Large intestine (tissue), 3 donors: ENCODE measurements at regions not wholly inside any gene's neighbourhood (a gene's known extent, or its start where the extent isn't known, plus 50 kb on each side); places are given as distances from the start of the nearest gene placed in this dataset.

Experiments used
- DNase-seq, 2 donors: peaks; one replicate each; pipeline versions ENCODE4 v3.0.0 to v3.0.0-alpha.2; 2013
- H3K27ac ChIP-seq: one replicate; pipeline ENCODE4 v1.5.1; 2013; ENCODE audit warnings: low read length
- H3K27me3 ChIP-seq: 2 replicates; pipeline ENCODE4 v1.6.1; 2013; ENCODE audit warnings: low read length; ENCODE audit not compliant: control insufficient read depth, insufficient read depth
- H3K36me3 ChIP-seq: 2 replicates; pipeline ENCODE4 v1.6.1; 2013; ENCODE audit warnings: low read length; ENCODE audit not compliant: control insufficient read depth, insufficient read depth
- H3K4me1 ChIP-seq: one replicate; pipeline ENCODE4 v1.6.1; 2013; ENCODE audit warnings: low read length; ENCODE audit not compliant: control insufficient read depth, insufficient read depth
- H3K4me3 ChIP-seq: one replicate; pipeline ENCODE4 v1.5.1; 2013; ENCODE audit warnings: low read length
- H3K9me3 ChIP-seq: one replicate; pipeline ENCODE4 v1.6.1; 2013; ENCODE audit warnings: mild to moderate bottlenecking, low read depth, low read length, moderate library complexity; ENCODE audit not compliant: control insufficient read depth
- WGBS: methylation state at CpG from one replicate; pipeline ENCODE4 v1.1.5; 2013; ENCODE audit warnings: low lambda C conversion rate; ENCODE audit not compliant: insufficient coverage; 5-methylcytosine and 5-hydroxymethylcytosine counted together

DNA sequence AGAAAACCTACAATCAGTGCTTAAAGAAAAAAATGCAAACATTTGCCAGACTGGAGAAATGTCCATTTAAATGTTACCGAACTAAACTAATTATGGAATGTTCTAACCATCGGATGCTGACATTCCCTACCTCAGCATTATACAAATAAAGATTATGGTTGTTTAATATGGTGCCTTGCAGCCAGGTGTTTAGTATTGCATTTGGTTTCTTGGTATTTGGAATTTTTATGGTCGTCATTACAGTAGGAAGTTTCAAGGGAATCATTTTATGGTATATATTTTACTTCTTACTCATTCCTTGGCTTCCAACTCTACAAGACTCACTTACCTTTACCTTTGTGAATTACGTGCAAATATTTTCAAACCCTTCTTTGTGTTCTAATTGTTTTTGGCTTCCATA is 103.1 kb upstream of the PNPLA4 start:
- no peak for DNase-seq
- no CpG with 5 or more reads among the region's 4 CpGs for WGBS
- peaks cover under 1% of the 10 kb centered on the region for H3K4me1 ChIP-seq
- H3K27me3 ChIP-seq: no peaks in the 10 kb centered on the region
- H3K9me3 ChIP-seq: no peaks in the 10 kb centered on the region
- H3K36me3 ChIP-seq: no peaks in the 10 kb centered on the region
- no peak overlapping the region for H3K27ac ChIP-seq
- H3K4me3 ChIP-seq: no peak overlapping the region

- Histone ChIP-seq H3K27ac (no peak overlapping the region), H3K27me3 (no peaks in the 10 kb centered on the region), H3K4me3 (no peak overlapping the region), H3K4me1 (peaks cover 5% of the 10 kb centered on the region), H3K36me3 (no peaks in the 10 kb centered on the region), H3K9me3 (no peaks in the 10 kb centered on the region)
- WGBS: 83% methylated on average over 1 of the region's 1 CpG
- DNase-seq: no peak
These were observed 100.6 kb upstream of the PNPLA4 start for GRCh38 chrX:8027827-8028226.

DNA sequence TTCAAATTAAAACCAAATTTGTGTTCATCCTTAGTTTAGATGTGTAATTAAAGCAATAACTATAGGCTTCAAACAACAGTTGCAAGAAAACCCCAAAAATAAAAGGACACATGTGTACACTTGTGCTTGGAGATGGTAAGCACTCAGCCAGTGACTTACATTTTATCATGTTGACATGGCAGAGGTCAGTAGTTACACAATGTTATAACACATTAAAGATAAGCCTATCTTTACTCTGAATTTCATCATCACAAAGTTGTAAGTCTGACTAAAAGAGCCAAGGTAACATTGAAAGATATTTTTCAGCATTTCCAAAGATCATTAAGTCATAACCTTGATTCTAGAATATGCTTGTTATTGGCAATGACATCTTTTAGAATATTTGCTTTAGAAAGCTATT is 98.5 kb upstream of the PNPLA4 start:
- Histone ChIP-seq H3K4me3 (no peak overlapping the region), H3K4me1 (peaks cover 5% of the 10 kb centered on the region), H3K27me3 (no peaks in the 10 kb centered on the region), H3K9me3 (no peaks in the 10 kb centered on the region), H3K27ac (no peak overlapping the region), H3K36me3 (no peaks in the 10 kb centered on the region)
- DNase-seq: peak; percentile 18 to 54

- DNase-seq: no peak
- H3K4me1 ChIP-seq: no peaks in the 10 kb centered on the region
- H3K27me3 ChIP-seq: no peaks in the 10 kb centered on the region
- no CpG with 5 or more reads among the region's 5 CpGs for WGBS
- no peaks in the 10 kb centered on the region for H3K36me3 ChIP-seq
- no peaks in the 10 kb centered on the region for H3K9me3 ChIP-seq
- no peak overlapping the region for H3K27ac ChIP-seq
- H3K4me3 ChIP-seq: no peak overlapping the region
These were observed 91.7 kb upstream of the PNPLA4 start for GRCh38 chrX:8018934-8019333.

GRCh38 chrX:8010105-8010504 is 82.9 kb upstream of the PNPLA4 start:
- H3K27ac ChIP-seq: no peak overlapping the region
- no peaks in the 10 kb centered on the region for H3K36me3 ChIP-seq
- H3K4me1 ChIP-seq: no peaks in the 10 kb centered on the region
- H3K27me3 ChIP-seq: no peaks in the 10 kb centered on the region
- no peaks in the 10 kb centered on the region for H3K9me3 ChIP-seq
- WGBS: no CpG with 5 or more reads among the region's 4 CpGs
- H3K4me3 ChIP-seq: no peak overlapping the region
- no peak for DNase-seq

GRCh38 chrX:8005678-8006347 is 78.6 kb upstream of the PNPLA4 start:
- DNase-seq: no peak
- no peak overlapping the region for H3K4me3 ChIP-seq
- no peaks in the 10 kb centered on the region for H3K36me3 ChIP-seq
- H3K9me3 ChIP-seq: peaks cover 5% of the 10 kb centered on the region
- 100% methylated on average over 1 of the region's 2 CpGs for WGBS
- no peak overlapping the region for H3K27ac ChIP-seq
- no peaks in the 10 kb centered on the region for H3K4me1 ChIP-seq
- no peaks in the 10 kb centered on the region for H3K27me3 ChIP-seq

- WGBS: no CpG with 5 or more reads among the region's 29 CpGs
- no peaks in the 10 kb centered on the region for H3K36me3 ChIP-seq
- no peaks in the 10 kb centered on the region for H3K27me3 ChIP-seq
- H3K27ac ChIP-seq: no peak overlapping the region
- no peak for DNase-seq
- peaks cover 5% of the 10 kb centered on the region for H3K9me3 ChIP-seq
- H3K4me3 ChIP-seq: no peak overlapping the region
- H3K4me1 ChIP-seq: no peaks in the 10 kb centered on the region
These were observed 76.1 kb upstream of the PNPLA4 start for GRCh38 chrX:8003147-8003883.

GRCh38 chrX:7996851-7997250 is 69.6 kb upstream of the PNPLA4 start:
- Histone ChIP-seq H3K27ac (no peak overlapping the region), H3K4me1 (no peaks in the 10 kb centered on the region), H3K36me3 (no peaks in the 10 kb centered on the region), H3K27me3 (no peaks in the 10 kb centered on the region), H3K9me3 (no peaks in the 10 kb centered on the region), H3K4me3 (no peak overlapping the region)
- no peak for DNase-seq

DNA sequence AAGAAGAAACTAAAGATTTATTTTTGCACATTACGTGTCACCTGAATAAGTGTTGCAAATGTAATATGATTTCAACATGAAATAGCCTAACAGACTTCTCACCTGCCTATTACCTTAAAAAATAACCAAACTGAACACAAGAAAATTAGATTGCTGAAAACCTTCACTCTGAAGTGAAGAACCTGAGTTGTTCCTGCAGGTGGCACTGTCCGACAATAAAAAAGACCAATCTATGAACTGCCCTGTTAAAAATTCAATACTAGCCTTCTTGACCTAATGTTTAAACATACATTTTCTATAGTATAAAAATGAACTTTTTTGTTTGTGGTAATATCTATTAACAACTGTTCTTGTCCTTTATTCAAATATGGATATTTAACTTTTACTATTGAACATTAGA is 69.2 kb upstream of the PNPLA4 start:
- H3K36me3 ChIP-seq: no peaks in the 10 kb centered on the region
- peak; percentile 3 to 9 for DNase-seq
- H3K4me3 ChIP-seq: no peak overlapping the region
- H3K27ac ChIP-seq: no peak overlapping the region
- no peaks in the 10 kb centered on the region for H3K9me3 ChIP-seq
- H3K4me1 ChIP-seq: no peaks in the 10 kb centered on the region
- WGBS: 0% methylated on average over 1 of the region's 2 CpGs
- H3K27me3 ChIP-seq: no peaks in the 10 kb centered on the region

DNA sequence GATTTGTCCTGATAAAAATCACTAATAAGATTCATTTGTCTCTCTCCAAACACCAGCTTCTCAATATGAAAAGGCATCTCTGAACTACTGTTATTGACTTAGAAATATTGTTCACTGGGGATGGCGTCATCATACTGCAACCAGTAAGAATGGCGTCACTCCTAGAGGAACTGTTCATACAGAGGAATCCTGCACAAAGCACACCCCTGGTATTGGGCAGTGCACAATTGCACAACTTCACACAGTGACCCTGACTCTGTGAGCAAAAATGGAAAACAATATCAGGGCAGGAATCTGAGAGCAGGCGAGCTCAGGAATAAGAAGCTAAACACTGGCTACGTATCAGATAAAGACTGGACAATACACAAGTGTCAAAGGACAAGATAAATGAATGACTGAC is 66.7 kb upstream of the PNPLA4 start:
- no peaks in the 10 kb centered on the region for H3K9me3 ChIP-seq
- H3K27ac ChIP-seq: no peak overlapping the region
- no peak for DNase-seq
- H3K4me1 ChIP-seq: no peaks in the 10 kb centered on the region
- H3K27me3 ChIP-seq: no peaks in the 10 kb centered on the region
- no peak overlapping the region for H3K4me3 ChIP-seq
- H3K36me3 ChIP-seq: no peaks in the 10 kb centered on the region
- no CpG with 5 or more reads among the region's 4 CpGs for WGBS
